HG03039 (cell line): ENCODE measurements at regions not wholly inside any gene's neighbourhood (a gene's known extent, or its start where the extent isn't known, plus 50 kb on each side); places are given as distances from the start of the nearest gene placed in this dataset.
"Not testable (repeated sequence)": the region's sequence is repeated elsewhere in the genome, so short reads cannot be mapped to it uniquely, and the experiment has no call there.

Experiments
- ATAC-seq: cut with Tn5 transposase; IDR thresholded peaks from one replicate; pipeline ENCODE4 v1.9.1; 2021; ENCODE audit warnings: mild to moderate bottlenecking, moderate library complexity; ENCODE audit not compliant: unreplicated experiment

- ATAC-seq, result no peak
Observed at GRCh38 chr11:42802201-42802899, 509.4 kb upstream of the API5 start.

DNA sequence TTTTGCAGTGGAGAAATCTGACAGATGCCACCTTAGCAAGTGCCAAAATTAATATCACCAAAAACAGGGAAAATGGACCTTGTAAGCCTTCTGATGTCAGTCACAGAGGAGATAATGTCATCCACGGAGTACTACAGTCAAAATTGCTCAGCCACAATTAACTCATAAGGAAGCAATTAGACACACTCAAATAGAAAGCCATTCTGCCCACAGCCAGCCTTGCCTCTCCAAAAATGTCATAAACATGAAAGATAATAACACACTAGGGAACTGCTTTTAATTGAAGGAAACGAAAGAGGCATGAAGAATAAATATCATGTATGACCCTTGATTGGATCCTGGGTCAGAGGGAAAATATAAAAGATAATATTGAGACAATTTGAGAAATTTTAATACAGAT lies 505.6 kb upstream of the API5 start:
- ATAC-seq, result no peak

GRCh38 chr11:42812361-42812760 lies 499.4 kb upstream of the API5 start:
- no peak for ATAC-seq

GRCh38 chr11:42812960-42813359 lies 498.8 kb upstream of the API5 start:
- ATAC-seq, result no peak

DNA sequence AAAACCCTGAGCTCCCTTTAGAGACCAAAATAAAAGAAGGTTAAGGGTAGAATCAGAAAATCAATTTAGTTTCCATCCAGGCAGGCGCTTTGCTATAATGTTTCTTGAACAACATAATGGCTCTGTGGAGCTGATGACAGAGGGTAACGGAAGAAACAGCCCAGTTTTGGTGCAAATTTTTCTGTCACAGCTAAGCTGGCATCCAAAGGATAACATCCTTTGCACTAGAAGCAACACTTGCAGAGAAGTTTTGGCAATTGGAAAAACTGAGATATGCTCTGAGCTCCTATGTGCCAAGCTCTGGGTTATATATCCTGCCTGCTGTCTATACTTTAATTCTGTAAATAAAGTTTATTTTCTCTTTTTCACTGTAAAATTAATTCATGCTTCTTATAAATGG lies 495.3 kb upstream of the API5 start:
- no peak for ATAC-seq

- no peak for ATAC-seq
Observed at GRCh38 chr11:42819126-42819525, 492.7 kb upstream of the API5 start.

DNA sequence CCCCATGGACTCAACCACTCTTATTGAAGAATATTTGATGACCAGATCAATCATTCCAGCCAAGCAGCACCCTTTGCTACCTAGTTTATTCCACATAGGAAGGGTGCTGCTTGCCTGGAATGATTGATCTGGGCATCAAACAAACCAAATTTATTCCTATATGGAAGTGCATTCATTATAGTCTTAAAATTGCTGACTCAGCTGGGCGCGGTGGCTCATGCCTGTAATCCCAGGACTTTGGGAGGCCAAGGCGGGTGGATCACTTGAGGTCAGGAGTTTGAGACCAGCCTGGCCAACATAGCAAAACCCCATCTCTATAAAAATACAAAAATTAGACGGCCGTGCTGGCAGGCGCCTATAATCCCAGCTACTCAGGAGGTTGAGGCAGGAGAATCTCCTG lies 489.6 kb upstream of the API5 start:
- not testable (repeated sequence) for ATAC-seq

GRCh38 chr11:42823546-42823945 lies 488.2 kb upstream of the API5 start:
- no peak for ATAC-seq

DNA sequence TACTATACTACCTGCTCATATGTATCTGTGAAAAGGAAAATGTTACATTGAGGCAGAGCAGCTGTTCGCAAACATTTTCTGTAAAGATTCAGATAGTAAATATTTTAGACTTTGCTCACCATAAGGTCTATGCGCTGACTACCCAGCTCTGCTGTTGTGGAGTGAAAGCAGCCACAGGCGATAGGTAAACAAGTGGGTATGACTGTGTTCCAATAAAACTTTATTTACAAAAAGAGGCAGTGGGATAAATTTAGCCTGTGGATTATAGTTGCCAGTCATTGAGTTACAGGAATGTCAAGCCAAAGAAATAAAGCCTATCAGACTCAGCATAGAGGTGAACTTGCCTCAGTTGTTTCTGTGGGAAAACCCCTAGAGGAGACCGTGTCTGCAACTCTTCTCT lies 487.7 kb upstream of the API5 start:
- no peak for ATAC-seq

GRCh38 chr11:42825598-42825997 lies 486.2 kb upstream of the API5 start:
- no peak for ATAC-seq

DNA sequence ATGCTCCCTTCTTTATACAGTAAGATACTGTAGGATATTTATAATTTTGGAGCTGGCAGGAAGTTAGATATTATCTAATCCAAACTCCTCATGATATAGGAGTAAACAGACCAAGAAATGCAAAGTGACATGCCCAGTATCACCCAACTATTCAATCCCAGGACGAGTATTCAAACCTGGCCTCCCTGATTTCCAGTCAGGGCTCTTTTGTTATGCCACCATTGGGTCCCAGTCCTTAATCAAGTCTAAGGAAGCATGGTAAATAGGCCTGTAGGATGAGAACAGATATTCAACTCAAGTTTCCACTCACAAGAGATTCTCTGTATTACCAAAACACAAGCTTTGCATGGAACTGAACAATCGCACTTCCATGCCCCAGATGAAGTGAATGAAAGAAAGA lies 484.0 kb upstream of the API5 start:
- no peak for ATAC-seq

DNA sequence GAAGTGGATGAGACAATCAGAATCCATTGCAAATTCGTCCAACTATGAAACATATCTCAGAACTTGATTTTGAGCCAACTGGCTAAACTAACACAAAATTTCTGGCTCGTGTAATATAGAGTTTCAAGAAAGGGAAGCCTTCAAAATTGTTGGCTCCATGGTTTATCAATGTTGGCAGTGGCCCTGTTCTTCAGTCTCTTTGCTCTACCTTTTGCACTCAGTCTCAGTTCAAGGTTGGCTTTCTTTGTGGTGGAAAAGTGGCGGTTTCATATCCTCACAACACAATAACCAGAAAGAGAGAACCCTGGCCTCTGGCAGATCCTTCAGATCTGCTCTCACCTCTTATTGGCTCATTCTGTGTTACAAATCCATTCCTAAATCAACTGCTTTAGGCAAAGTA lies 473.8 kb upstream of the API5 start:
- ATAC-seq, result no peak

GRCh38 chr11:42840176-42840829 lies 471.5 kb upstream of the API5 start:
- ATAC-seq, result no peak

DNA sequence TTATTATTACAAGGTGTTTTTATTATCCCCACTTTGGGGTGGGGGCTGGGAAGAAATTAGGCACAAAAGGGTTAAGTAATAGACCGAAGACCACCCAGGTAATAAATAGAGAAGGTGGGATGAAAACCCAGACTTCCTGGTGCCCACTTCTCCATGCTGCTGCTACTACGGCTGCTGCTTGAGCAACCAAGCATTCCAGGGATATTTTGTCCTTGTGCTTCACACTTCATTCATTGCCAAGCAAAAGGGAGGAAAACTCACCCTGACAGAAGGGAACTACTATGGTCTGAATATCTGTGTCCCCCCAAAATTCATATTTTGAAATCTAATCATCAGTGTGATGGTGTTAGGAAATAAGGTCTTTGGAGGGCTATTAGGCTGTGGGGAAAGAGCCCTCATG lies 470.9 kb upstream of the API5 start:
- no peak for ATAC-seq

GRCh38 chr11:42841556-42841955 lies 470.2 kb upstream of the API5 start:
- ATAC-seq, result no peak

DNA sequence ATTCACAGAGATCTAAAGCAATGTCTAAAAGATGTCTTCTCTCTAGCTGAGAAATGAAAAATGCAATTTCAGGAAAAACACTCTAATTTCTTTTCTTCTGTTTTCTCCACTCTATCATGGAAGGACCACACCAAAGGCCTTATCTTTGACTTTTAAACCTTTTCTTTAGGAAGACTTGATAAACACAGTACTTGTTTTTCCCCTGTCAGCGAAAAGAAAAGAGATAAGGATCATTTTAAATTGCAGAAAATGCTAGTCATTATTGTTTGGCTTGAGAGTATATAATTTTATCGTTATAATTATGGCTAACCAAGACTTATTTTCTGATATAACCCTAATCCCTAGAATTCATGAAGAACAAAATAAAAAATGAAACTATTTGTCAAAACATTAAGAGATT lies 462.4 kb upstream of the API5 start:
- ATAC-seq, result no peak

GRCh38 chr11:42857344-42857743 lies 454.5 kb upstream of the API5 start:
- ATAC-seq, result no peak

DNA sequence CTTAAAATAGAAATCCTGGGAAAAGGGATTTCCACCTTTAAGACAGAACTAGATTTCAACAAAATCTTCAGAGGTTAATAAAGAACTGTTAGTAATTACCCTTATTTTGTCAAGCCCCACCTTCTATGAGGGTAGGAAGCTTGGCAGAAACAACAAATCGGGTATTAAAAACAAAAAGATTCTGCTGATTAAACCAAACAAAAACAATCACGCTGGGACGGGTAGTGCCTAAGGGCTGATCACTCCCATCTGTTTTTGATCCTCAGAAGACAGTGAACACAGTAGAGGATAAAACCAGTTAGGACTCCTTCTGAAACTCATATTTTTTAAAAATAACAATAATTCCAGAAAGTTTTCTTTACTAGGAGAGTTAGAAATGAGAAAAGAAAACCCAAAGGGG lies 441.3 kb upstream of the API5 start:
- no peak for ATAC-seq

GRCh38 chr11:42873800-42874405 lies 437.9 kb upstream of the API5 start:
- not testable (repeated sequence) for ATAC-seq

DNA sequence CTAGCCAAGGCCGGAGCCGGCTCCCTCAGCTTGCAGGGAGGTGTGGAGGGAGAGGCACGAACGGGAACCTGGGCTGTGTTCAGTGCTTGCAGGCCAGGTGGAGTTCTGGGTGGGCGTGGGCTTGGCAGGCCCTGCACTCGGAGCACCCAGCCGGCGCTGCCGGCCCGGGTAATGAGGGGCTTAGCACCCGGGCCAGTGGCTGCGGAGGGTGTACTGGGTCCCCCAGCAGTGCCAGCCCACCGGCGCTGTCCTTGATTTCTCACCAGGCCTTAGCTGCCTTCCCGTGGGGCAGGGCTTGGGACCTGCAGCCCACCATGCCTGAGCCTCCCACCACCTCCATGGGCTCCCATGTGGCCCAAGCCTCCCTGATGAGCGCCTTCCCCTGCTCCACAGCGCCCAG lies 430.5 kb upstream of the API5 start:
- ATAC-seq, result not testable (repeated sequence)

- ATAC-seq, result no peak
Observed at GRCh38 chr11:42890773-42891172, 421.0 kb upstream of the API5 start.

GRCh38 chr11:42901084-42901483 lies 410.7 kb upstream of the API5 start:
- no peak for ATAC-seq
